ENCODE measurements at regions not wholly inside any gene's neighbourhood (a gene's known extent, or its start where the extent isn't known, plus 50 kb on each side); places are given as distances from the start of the nearest gene placed in this dataset.
"Not testable (repeated sequence)": the region's sequence is repeated elsewhere in the genome, so short reads cannot be mapped to it uniquely, and the experiment has no call there.

GRCh38 chr2:107740300-107740699, 86.4 kb upstream of the RGPD4 start:
- ATAC-seq (no peak), DNase-seq (no peak)
- Mint-ChIP-seq H3K27me3 (ENCODE audit: low read depth) (no peaks in the 10 kb centered on the region), H3K27ac (no peak overlapping the region), H3K36me3 (ENCODE audit: low read depth) (no peaks in the 10 kb centered on the region), H3K9me3 (ENCODE audit: insufficient read depth) (no peaks in the 10 kb centered on the region), H3K4me3 (no peak overlapping the region), H3K4me1 (ENCODE audit: low read depth) (no peaks in the 10 kb centered on the region)
- POLR2A ChIA-PET: no interaction called here
- CTCF ChIA-PET: interaction anchor here (0.7 kb wide), 1 partner anchor 285 kb away, joined by 3 read pairs; no protein-coding TSS in a partner anchor

GRCh38 chr2:107742460-107743027, 84.1 kb upstream of the RGPD4 start:
- Mint-ChIP-seq H3K4me3 (no peak overlapping the region), H3K4me1 (ENCODE audit: low read depth) (no peaks in the 10 kb centered on the region), H3K36me3 (ENCODE audit: low read depth) (no peaks in the 10 kb centered on the region), H3K27me3 (ENCODE audit: low read depth) (no peaks in the 10 kb centered on the region), H3K27ac (no peak overlapping the region), H3K9me3 (ENCODE audit: insufficient read depth) (no peaks in the 10 kb centered on the region)
- no peak for ATAC-seq
- CTCF ChIA-PET: no interaction called here
- POLR2A ChIA-PET: no interaction called here
- no peak for DNase-seq

GRCh38 chr2:107743274-107743673, 83.4 kb upstream of the RGPD4 start:
- Mint-ChIP-seq H3K4me3 (no peak overlapping the region), H3K36me3 (ENCODE audit: low read depth) (no peaks in the 10 kb centered on the region), H3K4me1 (ENCODE audit: low read depth) (no peaks in the 10 kb centered on the region), H3K9me3 (ENCODE audit: insufficient read depth) (no peaks in the 10 kb centered on the region), H3K27me3 (ENCODE audit: low read depth) (no peaks in the 10 kb centered on the region), H3K27ac (no peak overlapping the region)
- DNase-seq (no peak), ATAC-seq (no peak)
- ChIA-PET POLR2A (no interaction called here), CTCF (no interaction called here)

- no peaks in the 10 kb centered on the region for H3K36me3 Mint-ChIP-seq (ENCODE audit: low read depth)
- ChIA-PET POLR2A (no interaction called here), CTCF (no interaction called here)
- H3K27ac Mint-ChIP-seq: no peak overlapping the region
- no peaks in the 10 kb centered on the region for H3K9me3 Mint-ChIP-seq (ENCODE audit: insufficient read depth)
- no peaks in the 10 kb centered on the region for H3K4me1 Mint-ChIP-seq (ENCODE audit: low read depth)
- ATAC-seq (no peak), DNase-seq (no peak)
- H3K4me3 Mint-ChIP-seq: no peak overlapping the region
- no peaks in the 10 kb centered on the region for H3K27me3 Mint-ChIP-seq (ENCODE audit: low read depth)
These were observed 81.6 kb upstream of the RGPD4 start for GRCh38 chr2:107745100-107745499.

- DNase-seq; POLR2A ChIA-PET; H3K9me3 Mint-ChIP-seq (ENCODE audit: insufficient read depth); H3K36me3 Mint-ChIP-seq (ENCODE audit: low read depth); CTCF ChIA-PET; H3K27me3 Mint-ChIP-seq (ENCODE audit: low read depth); H3K4me3 Mint-ChIP-seq; ATAC-seq; H3K27ac Mint-ChIP-seq; H3K4me1 Mint-ChIP-seq (ENCODE audit: low read depth): not testable (repeated sequence)
These were observed 80.0 kb upstream of the RGPD4 start for GRCh38 chr2:107746552-107747198.

GRCh38 chr2:107747199-107747963, 79.3 kb upstream of the RGPD4 start:
- H3K4me3 Mint-ChIP-seq; CTCF ChIA-PET; H3K36me3 Mint-ChIP-seq (ENCODE audit: low read depth); H3K27me3 Mint-ChIP-seq (ENCODE audit: low read depth); H3K4me1 Mint-ChIP-seq (ENCODE audit: low read depth); ATAC-seq; DNase-seq; H3K9me3 Mint-ChIP-seq (ENCODE audit: insufficient read depth); H3K27ac Mint-ChIP-seq: not testable (repeated sequence)
- POLR2A ChIA-PET: interaction anchor here (0.6 kb wide), 1 partner anchor 25 kb away, joined by 3 read pairs; no protein-coding TSS in a partner anchor

- no peaks in the 10 kb centered on the region for H3K9me3 Mint-ChIP-seq (ENCODE audit: insufficient read depth)
- H3K4me3 Mint-ChIP-seq: no peak overlapping the region
- H3K36me3 Mint-ChIP-seq (ENCODE audit: low read depth): no peaks in the 10 kb centered on the region
- no peak overlapping the region for H3K27ac Mint-ChIP-seq
- H3K4me1 Mint-ChIP-seq (ENCODE audit: low read depth): no peaks in the 10 kb centered on the region
- ATAC-seq (no peak), DNase-seq (no peak)
- ChIA-PET CTCF (no interaction called here), POLR2A (interaction anchor here (0.6 kb wide), 1 partner anchor 24 kb away, joined by 3 read pairs; no protein-coding TSS in a partner anchor)
- H3K27me3 Mint-ChIP-seq (ENCODE audit: low read depth): no peaks in the 10 kb centered on the region
These were observed 78.6 kb upstream of the RGPD4 start for GRCh38 chr2:107747964-107748583.

GRCh38 chr2:107751936-107752335, 74.8 kb upstream of the RGPD4 start:
- ATAC-seq (no peak), DNase-seq (no peak)
- H3K4me1 Mint-ChIP-seq (ENCODE audit: low read depth): no peaks in the 10 kb centered on the region
- no peak overlapping the region for H3K4me3 Mint-ChIP-seq
- H3K27ac Mint-ChIP-seq: no peak overlapping the region
- H3K27me3 Mint-ChIP-seq (ENCODE audit: low read depth): no peaks in the 10 kb centered on the region
- H3K36me3 Mint-ChIP-seq (ENCODE audit: low read depth): no peaks in the 10 kb centered on the region
- CTCF ChIA-PET: no interaction called here
- no peaks in the 10 kb centered on the region for H3K9me3 Mint-ChIP-seq (ENCODE audit: insufficient read depth)
- POLR2A ChIA-PET: no interaction called here

- H3K9me3 Mint-ChIP-seq (ENCODE audit: insufficient read depth); CTCF ChIA-PET; ATAC-seq; POLR2A ChIA-PET; DNase-seq; H3K27ac Mint-ChIP-seq; H3K4me1 Mint-ChIP-seq (ENCODE audit: low read depth); H3K27me3 Mint-ChIP-seq (ENCODE audit: low read depth); H3K36me3 Mint-ChIP-seq (ENCODE audit: low read depth); H3K4me3 Mint-ChIP-seq: not testable (repeated sequence)
These were observed 72.9 kb upstream of the RGPD4 start for GRCh38 chr2:107753806-107754205.

GRCh38 chr2:107757223-107757622, 69.5 kb upstream of the RGPD4 start:
- no peak for DNase-seq
- Mint-ChIP-seq H3K27me3 (ENCODE audit: low read depth) (no peaks in the 10 kb centered on the region), H3K4me1 (ENCODE audit: low read depth) (no peaks in the 10 kb centered on the region), H3K9me3 (ENCODE audit: insufficient read depth) (no peaks in the 10 kb centered on the region), H3K4me3 (no peak overlapping the region), H3K36me3 (ENCODE audit: low read depth) (no peaks in the 10 kb centered on the region), H3K27ac (no peak overlapping the region)
- CTCF ChIA-PET: no interaction called here
- POLR2A ChIA-PET: no interaction called here
- no peak for ATAC-seq

- no peak overlapping the region for H3K4me3 Mint-ChIP-seq
- H3K27me3 Mint-ChIP-seq (ENCODE audit: low read depth): no peaks in the 10 kb centered on the region
- ChIA-PET POLR2A (no interaction called here), CTCF (no interaction called here)
- H3K9me3 Mint-ChIP-seq (ENCODE audit: insufficient read depth): no peaks in the 10 kb centered on the region
- H3K27ac Mint-ChIP-seq: no peak overlapping the region
- ATAC-seq: no peak
- no peak for DNase-seq
- no peaks in the 10 kb centered on the region for H3K36me3 Mint-ChIP-seq (ENCODE audit: low read depth)
- no peaks in the 10 kb centered on the region for H3K4me1 Mint-ChIP-seq (ENCODE audit: low read depth)
These were observed 65.9 kb upstream of the RGPD4 start for GRCh38 chr2:107760620-107761364.

- ChIA-PET CTCF (no interaction called here), POLR2A (interaction anchor here (0.5 kb wide), 1 partner anchor 25 kb away, joined by 3 read pairs; no protein-coding TSS in a partner anchor)
- Mint-ChIP-seq H3K4me1 (ENCODE audit: low read depth) (no peaks in the 10 kb centered on the region), H3K27ac (no peak overlapping the region), H3K4me3 (no peak overlapping the region), H3K36me3 (ENCODE audit: low read depth) (no peaks in the 10 kb centered on the region), H3K27me3 (ENCODE audit: low read depth) (no peaks in the 10 kb centered on the region), H3K9me3 (ENCODE audit: insufficient read depth) (no peaks in the 10 kb centered on the region)
- ATAC-seq: no peak
- no peak for DNase-seq
These were observed 54.3 kb upstream of the RGPD4 start for GRCh38 chr2:107772353-107772752.

Measured in activated CD8-positive, alpha-beta T cell treated with anti-CD3 and anti-CD28 coated beads, Interleukin-2, amount 10 ng/mL, durations not matched to agents 7 days and 5 days (primary cell).